Middle frontal gyrus (tissue), 1 donor: ENCODE measurements at regions not wholly inside any gene's neighbourhood (a gene's known extent, or its start where the extent isn't known, plus 50 kb on each side); places are given as distances from the start of the nearest gene placed in this dataset.

Experiments
- DNase-seq: peaks from one replicate; pipeline ENCODE4 v3.0.0-alpha.2; 2015; ENCODE audit warnings: low spot score; ENCODE audit errors: extremely low spot score

DNA sequence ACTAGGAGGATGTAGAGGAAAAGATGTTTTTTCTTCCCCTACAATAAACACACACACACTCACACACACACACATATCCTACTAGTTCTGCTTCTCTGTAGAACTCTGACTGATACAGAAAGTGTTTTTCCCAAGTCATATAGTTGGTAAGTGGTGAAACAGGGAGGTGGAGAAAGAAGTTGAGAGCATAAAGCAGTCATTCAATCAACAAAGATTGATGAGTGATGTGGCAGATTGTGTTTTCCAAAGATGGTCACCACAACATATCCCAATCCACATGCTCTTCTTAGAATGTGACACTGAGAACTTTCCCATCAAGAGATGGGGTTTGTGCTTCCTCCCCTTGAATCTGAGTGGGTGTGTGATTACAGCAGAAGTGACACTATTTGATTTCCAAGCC lies 123.4 kb upstream of the ATP6AP2 start:
- no peak for DNase-seq

DNA sequence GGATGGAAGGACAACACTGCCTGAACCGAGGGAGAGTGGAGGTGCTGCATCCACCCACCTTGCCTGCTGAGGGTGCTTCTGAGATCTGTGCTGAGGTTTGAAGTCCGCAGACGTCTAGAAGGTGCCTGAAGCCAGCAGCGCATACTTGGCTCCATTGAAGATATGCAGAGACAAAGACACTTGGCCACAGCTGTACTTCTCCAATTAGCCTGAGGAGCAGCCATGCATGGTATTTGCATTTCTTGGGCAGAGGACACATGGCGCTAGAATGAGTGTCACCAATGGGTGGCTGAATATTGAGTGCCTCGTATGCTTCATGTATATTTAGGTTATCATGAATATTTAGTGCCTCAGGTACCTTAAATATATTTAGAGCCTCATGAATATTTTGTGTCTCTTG lies 128.7 kb upstream of the ATP6AP2 start:
- no peak for DNase-seq

DNA sequence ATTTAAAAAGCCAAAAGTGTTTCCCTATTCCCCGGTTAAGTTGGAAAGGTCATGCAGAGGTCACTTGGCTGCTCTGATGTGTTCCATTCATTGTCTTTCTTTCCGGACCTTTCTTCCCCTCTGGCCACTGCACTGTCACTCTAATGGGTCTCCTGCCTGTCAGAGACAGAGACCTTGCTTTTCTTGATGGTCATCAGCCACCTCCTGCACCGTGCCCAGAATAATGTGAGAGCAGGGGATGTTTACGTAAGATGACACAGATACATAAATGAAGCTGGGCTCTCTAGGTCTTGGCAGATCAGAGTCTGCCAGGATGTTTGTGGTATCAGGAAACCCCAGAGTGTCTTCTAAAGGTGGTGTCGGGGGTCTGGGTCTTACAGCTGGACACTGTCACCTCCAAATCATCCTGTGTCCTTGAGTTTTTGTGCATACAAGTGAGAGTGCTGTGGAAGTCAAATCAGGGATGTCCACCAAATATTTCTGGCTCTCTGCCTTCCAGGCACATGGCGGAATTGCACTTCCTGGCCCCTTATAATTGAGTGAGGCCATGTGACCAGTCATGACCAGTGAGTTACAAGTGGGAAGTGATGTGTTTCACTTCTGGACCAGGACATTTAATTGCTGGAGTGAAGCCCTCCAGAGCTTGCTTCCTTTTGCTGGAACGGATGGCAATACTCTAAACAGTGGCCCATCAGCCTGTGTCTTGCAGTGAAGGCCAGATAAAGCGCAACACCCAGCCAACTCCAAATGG lies 130.6 kb upstream of the ATP6AP2 start:
- DNase-seq = no peak

DNA sequence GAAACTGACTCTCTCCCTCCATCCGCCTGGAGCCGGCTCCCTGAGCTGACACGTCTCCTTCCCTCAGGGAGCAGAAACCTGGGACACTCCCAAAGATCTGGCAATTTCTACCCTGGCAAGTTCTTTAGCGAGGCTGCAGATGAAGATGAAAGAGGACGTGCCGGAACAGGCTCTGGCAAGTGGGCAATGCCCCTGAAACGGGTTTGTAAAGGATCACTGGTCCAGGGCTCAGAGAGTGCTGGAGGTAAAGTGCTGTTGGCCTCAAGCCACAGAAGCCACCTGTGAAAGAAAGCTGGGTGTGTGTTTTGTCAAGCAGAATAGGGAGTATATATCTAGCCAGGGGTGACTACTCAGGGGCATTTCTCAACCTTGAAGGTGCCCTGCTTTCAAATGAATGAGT lies 131.4 kb upstream of the ATP6AP2 start:
- DNase-seq = no peak

DNA sequence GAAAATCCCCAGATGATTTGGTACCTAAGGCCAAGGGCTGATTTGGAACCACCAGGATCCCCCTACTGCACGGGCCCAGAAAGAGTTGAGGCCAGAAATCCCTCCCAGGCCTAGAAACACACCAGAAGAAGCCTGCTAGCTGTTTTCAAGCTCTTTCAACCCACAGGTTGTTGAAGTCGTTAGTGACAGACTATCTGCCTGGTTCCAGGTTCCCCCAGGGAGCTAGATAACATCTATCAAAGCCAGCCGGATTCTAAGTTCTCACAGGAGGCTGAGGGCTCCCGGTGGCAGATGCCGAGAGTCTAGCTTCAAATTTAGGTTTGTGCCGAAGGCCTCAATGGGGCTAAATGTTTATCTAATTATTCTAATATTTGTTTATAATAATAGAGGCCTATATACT lies 132.0 kb upstream of the ATP6AP2 start:
- DNase-seq = no peak

DNA sequence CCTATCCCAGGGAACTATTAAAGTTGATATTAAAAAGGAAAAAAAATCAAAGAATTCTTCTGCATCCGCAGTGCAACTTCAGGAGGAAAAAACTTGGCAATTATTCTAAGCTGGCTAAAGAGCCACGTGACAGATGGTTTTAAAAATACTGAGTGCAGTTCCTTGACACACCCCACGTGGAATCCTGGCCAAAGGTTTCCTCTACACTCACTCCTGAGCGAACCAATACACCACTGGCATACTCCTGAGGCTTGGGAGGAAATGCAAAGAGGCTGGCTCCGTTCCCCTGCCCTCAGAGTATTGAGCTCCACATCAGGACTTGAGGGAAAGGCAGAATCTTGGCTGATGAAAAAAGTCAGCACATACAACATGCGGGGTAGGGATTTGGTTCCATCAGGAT lies 133.8 kb upstream of the ATP6AP2 start:
- no peak for DNase-seq

DNA sequence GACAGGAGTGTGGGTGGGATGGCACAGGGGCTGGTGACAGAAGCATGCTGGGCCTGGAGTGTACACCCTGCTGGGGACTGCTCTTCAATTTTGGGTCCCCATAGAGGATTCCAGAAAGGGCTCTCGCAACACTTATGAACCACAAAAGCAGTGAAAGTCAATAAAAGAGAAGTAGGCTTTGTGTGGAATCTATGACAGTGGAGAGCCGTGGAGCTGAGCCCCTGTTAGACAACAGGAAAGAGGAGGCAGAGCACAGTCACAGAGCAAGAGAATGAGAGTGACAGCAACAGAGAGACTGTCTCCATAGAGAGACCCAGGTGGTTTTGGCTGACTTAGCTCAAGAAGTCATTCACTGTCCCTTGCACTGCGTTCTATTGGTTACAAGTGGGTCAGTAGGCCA lies 135.1 kb upstream of the ATP6AP2 start:
- DNase-seq = no peak

DNA sequence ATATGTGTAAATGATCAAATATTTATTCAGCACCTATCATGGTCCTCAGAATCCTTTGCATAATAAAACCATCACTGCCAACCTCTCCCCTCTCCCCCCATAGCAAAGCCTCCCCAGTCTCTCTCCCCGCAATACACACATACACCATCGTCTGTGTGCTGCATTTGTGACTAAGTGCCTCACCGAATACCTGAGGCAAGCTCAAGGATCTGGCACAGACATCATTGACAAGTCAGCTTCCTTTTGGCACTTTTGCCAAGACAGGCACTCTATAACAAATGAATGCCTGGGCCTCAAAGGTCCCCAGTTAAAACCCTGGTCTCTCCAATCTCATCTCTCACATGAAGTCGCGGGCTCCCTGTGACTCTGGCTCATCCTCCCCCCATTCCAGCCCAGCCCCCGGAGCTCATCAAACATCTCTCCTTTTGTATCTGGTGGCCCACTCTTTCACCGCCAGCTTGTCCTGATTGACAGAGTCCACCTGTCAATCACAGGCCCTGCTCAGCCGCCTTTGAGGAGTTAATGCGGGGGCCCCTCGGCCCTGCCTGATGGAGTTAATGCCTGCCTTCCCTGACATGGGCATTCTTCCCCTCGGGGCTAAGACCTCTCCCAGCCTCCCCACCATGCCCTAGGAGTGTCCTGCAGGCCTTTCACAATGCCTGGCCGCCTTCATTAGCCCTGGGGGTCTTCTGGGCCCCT lies 135.8 kb upstream of the ATP6AP2 start:
- DNase-seq = no peak

DNA sequence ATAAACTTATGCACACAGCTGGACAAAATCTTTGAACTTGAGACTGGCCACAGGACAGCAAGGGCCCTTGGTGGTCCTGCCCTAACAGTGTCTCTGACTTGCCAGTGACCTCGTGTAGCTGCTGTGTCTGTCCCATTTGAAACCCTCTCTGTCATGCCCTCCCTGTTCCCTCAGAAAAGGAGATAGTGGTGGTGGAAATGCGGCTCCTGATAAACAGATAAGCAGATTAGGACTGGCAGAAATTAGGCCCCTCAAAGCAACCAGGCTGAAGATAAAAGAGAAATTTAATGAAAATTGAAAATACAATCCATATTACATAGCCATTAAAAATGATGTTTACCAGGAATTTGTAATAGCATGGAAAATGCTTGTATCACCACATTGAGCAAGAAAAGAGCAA lies 136.6 kb upstream of the ATP6AP2 start:
- DNase-seq = no peak

DNA sequence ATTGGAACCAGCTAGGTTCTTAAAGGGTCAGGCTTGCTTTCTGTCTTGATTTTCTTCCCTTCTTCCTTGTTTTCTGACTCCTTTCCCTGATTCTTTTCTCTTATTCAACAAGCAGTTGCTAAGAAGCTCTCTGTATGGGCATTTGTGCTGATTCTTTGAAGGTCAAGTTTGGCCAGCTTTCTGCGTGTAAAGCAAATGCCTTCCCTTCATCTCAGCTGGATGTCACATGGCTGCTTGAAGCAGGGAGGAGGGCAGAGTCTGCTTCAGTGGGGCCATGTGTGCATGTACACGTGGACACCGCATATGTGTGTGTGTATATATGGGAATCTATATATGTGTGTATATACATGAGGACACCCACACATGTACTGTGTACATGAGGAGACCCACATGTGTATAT lies 139.9 kb upstream of the ATP6AP2 start:
- no peak for DNase-seq

DNA sequence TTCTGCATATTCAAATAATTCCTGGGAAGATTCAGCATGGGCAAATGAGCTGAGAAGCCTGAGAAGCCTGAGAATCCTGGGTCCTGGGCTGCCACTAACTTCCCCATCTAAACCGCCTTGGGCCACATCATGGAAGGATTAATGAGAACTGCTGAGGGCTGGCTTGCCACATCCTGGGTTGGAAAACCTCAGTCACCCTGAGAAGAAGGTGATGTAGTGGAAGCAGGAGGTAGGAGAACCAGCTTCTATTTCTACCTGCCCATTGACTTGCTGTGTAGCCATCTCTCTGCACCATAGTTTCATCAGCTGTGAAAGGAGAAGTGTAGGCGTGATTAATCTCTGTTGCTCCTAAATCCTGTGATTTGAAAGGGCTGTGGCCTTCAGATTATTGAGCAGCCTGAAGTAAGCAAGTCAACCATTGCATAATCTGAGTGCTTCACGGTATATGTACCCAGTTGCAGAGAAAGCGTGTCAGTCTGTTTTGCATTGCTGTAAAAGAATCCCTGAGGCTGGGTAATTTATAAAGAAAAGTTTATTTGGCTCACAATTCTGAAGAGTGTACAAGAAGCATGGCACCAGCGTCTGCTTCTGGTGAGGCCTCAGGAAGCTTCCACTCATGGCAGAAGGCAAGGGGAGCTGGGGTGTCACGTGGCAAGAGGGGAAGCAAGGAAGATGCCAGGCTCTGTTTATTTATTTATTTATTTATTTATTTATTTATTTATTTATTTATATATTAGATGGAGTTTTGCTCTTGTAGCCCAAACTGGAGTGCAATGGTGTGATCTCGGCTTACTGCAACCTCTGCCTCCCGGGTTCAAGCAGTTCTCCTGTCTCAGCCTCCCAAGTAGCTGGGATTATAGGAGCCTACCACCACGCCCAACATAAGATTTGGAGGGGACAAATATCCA lies 140.9 kb upstream of the ATP6AP2 start:
- no peak for DNase-seq

DNA sequence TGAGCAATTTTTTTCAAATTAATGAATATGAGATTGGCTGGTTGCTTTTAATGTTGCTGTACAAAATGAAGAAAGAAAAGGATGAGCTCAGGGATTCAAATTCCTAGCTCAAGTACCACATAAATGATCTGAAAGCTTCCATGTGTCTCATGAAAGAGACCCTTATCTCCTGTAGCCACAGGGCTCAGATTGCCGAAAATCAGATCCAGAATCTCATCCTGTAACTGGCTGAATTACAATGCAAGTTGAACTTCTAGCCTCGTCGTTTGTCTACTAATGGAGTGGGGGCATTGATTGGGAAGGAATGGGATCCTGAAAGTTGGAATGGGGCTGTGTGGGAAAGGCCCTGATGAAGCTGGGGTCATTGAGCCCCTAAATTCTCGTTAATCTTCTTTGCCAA lies 143.4 kb upstream of the ATP6AP2 start:
- DNase-seq = no peak

DNA sequence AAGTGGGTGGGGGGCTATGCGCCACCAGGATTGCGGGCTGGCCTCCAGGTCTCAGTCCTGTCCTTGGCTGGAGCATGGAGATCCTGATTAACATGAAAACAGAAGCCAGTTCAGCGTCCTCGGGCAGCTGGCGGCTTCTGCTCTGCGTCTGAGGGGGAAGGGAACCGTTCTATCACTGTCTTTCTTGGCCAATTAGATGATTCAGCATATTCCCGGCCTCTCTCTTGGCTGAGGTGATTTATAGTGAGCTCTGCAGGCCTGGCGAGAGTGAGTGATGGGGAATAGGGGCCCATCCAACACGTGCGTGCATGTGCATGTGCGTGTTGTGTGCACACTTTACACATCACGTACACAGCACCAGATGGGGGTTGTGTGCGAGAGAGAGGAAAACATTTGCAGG lies 145.8 kb upstream of the ATP6AP2 start:
- peak; percentile 12 for DNase-seq

DNA sequence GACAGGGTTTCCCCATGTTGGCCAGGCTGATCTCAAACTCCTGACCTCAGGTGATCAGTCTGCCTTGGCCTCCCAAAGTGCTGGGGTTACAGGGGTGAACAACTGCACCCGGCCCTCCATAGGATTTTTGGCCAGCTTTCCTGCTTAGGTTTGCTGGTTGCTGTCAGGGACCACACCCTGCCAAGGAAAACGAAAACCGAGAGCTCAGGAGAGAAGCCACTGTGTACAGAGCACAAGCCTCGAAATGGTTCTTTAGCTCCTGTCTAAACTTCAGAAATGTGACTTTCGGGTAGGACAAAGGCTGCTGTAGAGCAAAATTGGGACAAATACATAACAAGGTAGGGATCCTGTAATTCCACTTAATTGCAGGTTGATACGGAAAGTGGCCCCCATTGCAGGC lies 146.3 kb upstream of the ATP6AP2 start:
- DNase-seq = no peak

DNA sequence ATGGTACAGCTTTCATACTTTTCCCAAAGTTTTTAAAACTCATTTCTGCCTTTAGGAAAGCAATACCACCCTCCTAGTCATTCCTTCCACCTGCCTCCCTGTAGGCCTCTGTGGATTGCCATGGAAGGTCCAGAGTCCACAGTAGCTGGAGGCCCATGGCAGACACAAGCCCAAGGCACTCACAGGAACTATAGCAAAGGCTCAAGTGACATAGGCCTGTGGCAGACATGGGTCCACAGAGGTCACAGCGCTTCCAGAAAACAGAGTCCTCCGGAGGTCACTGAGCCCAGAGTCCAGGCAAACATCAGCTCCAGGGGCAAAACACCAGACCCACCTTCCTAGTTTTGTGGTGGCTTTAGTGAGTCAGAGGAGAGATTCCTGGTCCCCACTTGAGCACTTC lies 147.6 kb upstream of the ATP6AP2 start:
- no peak for DNase-seq

DNA sequence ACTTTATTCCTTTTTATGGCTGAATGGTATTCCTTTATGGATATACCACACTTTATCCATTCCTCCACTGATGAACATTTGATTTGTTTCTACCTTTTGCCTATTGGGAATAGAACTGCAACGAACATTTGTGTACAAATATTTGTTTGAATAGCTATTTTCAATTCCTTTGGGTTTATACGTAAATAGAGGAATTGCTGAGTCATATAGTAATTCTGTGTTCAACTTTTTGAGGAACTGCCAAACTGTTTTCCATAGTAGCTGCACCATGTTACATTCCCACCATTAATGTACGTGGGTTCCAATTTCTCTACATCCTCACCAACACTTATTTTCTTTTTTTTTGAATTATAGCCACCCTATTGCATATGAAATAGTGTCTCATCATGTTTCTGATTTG lies 156.5 kb upstream of the ATP6AP2 start:
- no peak for DNase-seq

DNA sequence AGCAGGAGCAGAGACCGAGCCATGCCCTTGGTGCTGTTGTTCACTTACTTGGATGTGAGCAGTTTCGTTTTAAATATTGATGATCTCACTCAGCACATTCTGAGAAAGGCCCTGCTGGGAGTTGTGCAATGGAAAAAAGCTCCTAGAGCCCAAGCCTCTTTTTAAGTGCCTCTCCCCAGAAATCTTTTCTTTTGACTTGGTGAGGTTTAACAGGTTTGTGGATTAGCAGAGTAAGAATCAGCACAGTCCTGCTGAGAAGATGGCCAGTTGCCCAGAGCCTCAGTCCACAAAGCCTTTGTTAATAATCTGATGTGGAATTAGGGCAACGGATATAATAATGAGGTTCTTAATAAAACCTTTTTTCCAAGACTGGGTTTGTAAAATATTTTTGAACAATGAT lies 157.5 kb upstream of the ATP6AP2 start:
- no peak for DNase-seq

DNA sequence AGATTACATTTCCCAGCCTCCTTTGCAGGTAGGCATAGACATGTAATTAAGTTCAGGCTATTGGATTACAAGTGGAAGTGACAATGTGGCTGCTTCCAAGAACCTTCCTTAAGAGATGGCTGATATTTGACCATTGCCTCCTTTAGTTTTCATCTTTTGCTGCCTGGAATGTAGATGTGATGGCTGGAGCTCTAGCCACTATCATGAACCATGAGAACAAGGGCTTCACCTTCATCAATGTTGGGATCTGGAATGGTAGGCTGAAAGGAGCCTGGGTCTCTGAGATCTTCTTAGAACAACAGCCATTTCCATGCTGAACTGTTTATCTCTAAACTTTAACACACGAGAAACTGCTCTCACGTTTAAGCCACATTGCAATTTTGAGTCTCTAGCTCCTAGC lies 158.7 kb upstream of the ATP6AP2 start:
- DNase-seq = no peak

DNA sequence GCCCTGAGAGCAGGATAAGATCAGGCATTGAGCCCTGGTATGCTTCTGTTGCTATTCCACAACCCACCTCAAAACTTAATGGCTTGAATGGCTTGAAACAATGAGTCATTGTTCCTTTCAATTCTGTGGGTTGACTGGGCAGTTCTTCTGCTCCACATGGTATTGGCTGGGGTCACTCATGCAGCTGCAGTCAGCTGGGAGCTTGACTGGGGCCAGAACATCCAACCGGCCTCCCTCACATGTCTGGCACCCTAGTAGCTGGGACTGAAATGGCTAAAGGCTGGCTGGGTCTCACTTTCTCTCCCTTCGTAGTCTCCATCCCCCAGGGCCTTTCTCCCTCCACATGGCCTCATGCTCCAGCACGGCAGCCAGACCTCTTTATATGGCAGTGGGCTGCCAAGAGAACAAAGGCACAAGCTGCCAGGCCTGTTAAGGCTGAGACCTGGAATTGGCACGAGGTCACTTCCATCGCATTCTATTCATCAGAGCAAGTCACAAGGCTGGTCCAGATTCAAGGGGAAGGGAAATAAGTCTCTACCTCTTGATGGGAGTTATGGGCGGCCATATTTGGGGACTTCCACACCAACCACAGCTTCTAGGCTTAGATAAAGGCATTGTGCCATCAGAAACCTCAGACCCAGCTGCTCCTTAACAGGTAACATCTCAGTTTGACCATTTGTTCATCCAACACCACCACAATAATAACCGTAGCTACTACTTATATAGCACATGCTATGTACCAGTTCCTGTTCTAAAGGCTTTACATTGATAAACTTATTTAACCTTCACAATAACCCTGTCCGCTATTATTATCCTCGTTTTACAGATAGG lies 159.7 kb upstream of the ATP6AP2 start:
- DNase-seq = peak; percentile 8

DNA sequence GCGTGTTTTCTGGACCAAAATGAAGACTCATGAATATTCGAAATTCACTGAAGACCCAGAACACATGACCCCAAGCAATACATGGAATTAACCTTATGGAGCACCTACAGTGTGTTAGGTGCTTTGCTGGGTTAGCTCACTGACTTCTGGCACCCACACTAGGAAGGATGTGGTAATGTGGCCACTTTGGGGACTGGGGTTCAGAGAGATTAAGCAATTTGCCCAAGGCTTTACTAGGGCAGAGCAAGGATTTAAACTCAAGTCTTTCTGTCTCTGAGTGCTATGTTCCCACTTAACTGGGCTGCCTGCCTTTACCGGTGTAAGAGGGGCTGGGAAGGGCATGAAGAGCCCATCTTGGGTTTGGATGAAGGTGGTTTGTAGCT lies 162.0 kb upstream of the ATP6AP2 start:
- no peak for DNase-seq

DNA sequence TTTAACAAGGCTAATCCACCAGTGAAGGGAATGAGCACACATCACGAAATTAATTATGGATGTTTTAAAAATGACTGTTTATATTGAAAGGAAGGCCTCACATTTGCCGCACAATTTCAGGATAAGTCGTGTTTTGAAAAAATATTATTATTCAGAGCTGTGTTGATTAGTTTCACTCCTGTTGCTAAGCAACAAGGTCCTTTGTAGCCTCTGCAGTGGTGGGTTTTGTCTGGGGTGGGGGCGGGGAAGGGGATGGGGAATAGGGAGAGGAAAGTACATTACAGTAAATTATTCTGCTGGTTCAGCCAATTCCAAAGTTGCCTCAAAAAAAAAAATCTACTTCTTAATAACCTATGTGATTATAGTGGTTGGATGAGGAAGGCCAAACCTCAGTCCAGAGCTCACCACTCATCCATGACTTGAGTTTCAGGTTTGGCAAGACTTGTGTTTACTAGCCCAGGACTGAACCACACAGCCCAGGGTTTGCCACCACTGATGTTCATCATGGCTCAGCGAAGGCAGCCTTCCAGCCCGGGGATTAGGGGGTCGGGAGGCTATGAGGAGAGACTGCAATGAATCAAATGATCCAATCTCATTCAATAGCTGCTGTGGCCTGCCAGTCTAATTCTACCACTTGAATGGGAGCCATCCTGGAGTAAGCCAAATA lies 162.5 kb upstream of the ATP6AP2 start:
- no peak for DNase-seq
